Transverse colon (tissue), 4 donors: ENCODE measurements at regions not wholly inside any gene's neighbourhood (a gene's known extent, or its start where the extent isn't known, plus 50 kb on each side); places are given as distances from the start of the nearest gene placed in this dataset.

ENCODE experiments used
- DNase-seq: peaks from one replicate; pipeline ENCODE4 v3.0.0-alpha.2; 2019
- H3K27ac ChIP-seq, 4 donors: fragments of 200-600 bp; sonication (generic); 2 replicates each; pipeline ENCODE4 v1.5.1; 2016 to 2018; ENCODE audit warnings: inconsistent platforms in 4 of 4
- H3K27me3 ChIP-seq: fragments of 200-600 bp; sonication (generic); 2 replicates; pipeline ENCODE4 v1.5.1; 2017; ENCODE audit warnings: inconsistent platforms
- H3K36me3 ChIP-seq, 4 donors: fragments of 200-600 bp; sonication (generic); 2 replicates each; pipeline ENCODE4 v1.5.1; 2017 to 2019; ENCODE audit warnings: inconsistent platforms in 4 of 4
- H3K4me1 ChIP-seq, 4 donors: fragments of 200-600 bp; sonication (generic); 2 replicates each; pipeline ENCODE4 v1.5.1; 2017 to 2020; ENCODE audit warnings: inconsistent platforms in 4 of 4
- H3K4me3 ChIP-seq, 4 donors: fragments of 200-600 bp; sonication (generic); 1 replicate in 1 of 4; 2 replicates in 3 of 4; pipeline versions ENCODE4 v1.5.1 to v1.6.1; 2017 to 2019; ENCODE audit warnings: inconsistent platforms in 4 of 4
- H3K9me3 ChIP-seq, 2 donors: fragments of 200-600 bp; sonication (generic); 2 replicates each; pipeline ENCODE4 v1.5.1; 2017 to 2019; ENCODE audit warnings: inconsistent platforms in 2 of 2
- CTCF ChIP-seq, 5 experiments: fragments of 200-600 bp in 3 of 5; fragments of 450-650 bp in 2 of 5; sonication (generic) in 3 of 5; IDR thresholded peaks; 1 replicate in 2 of 5; 2 replicates in 3 of 5; pipeline ENCODE4 v1.5.1; 2016 to 2017; ENCODE audit warnings: antibody characterized with exemption in 5 of 5, inconsistent platforms in 3 of 5, mild to moderate bottlenecking in 2 of 5, moderate library complexity in 1 of 5
- EP300 ChIP-seq: sonication (generic); formaldehyde crosslinking; IDR thresholded peaks from one replicate; pipeline ENCODE4 v1.6.1; 2017; ENCODE audit warnings: antibody characterized with exemption, low read depth
- POLR2A ChIP-seq: fragments of 450-650 bp; IDR thresholded peaks from one replicate; pipeline ENCODE4 v1.6.1; 2016; ENCODE audit warnings: antibody characterized with exemption, mild to moderate bottlenecking, moderate library complexity
- POLR2AphosphoS5 ChIP-seq, 3 donors: sonication (generic); formaldehyde crosslinking; IDR thresholded peaks; one replicate each; pipeline ENCODE4 v1.6.1; 2016; ENCODE audit warnings: antibody characterized with exemption in 3 of 3
- WGBS, 2 donors: methylation state at CpG; one replicate each; pipeline ENCODE4 v1.1.5; 2018; ENCODE audit warnings: low coverage in 1 of 2; 5-methylcytosine and 5-hydroxymethylcytosine counted together
- in situ Hi-C, 4 donors: fragments of 200-750 bp; cut with MboI; loops; one replicate each; pipeline versions ENCODE4 v1.15.0 to v1.15.1; 2017; ENCODE audit warnings: low sequenced_read_pairs in 3 of 4, low pct_ligation_motif_present in 1 of 4, low pct_unique_long_range_greater_than_20kb in 1 of 4
- intact Hi-C: fragments of 100-400 bp; cut with DNase I; formaldehyde crosslinking; loops from one replicate; pipeline ENCODE4 v1.15.1; 2023; ENCODE audit warnings: low total_unique reads

- TF ChIP-seq EP300 = no peak
- no peak for TF ChIP-seq POLR2AphosphoS5 (IDR thresholded peaks at IDR 0.05)
- no peak for TF ChIP-seq CTCF (IDR thresholded peaks at IDR 0.05)
- TF ChIP-seq POLR2A = no peak
Observed at GRCh38 chr15:95799286-95800200, 531.0 kb upstream of the NR2F2 start.

GRCh38 chr15:95804484-95804883, 526.0 kb upstream of the NR2F2 start:
- DNase-seq = no peak
- no peaks in the 10 kb centered on the region for H3K36me3 ChIP-seq
- intact Hi-C loops = no loop called here
- no peak for TF ChIP-seq POLR2AphosphoS5 (IDR thresholded peaks at IDR 0.05)
- no peak for TF ChIP-seq EP300
- TF ChIP-seq POLR2A = no peak
- no peak for TF ChIP-seq CTCF (IDR thresholded peaks at IDR 0.05)
- in situ Hi-C loops = no loop called here
- no peak overlapping the region for H3K4me3 ChIP-seq
- no peaks in the 10 kb centered on the region for H3K27me3 ChIP-seq
- peaks cover 0 to 5% of the 10 kb centered on the region in 2 donors for H3K9me3 ChIP-seq
- H3K27ac ChIP-seq = no peak overlapping the region
- no peaks in the 10 kb centered on the region for H3K4me1 ChIP-seq

More at GRCh38 chr15:95799286-95800200, 531.0 kb upstream of the NR2F2 start:
- Histone ChIP-seq H3K9me3 (no peaks in the 10 kb centered on the region), H3K27ac (no peak overlapping the region), H3K36me3 (no peaks in the 10 kb centered on the region), H3K27me3 (no peaks in the 10 kb centered on the region), H3K4me3 (no peak overlapping the region), H3K4me1 (no peaks in the 10 kb centered on the region)
- no peak for DNase-seq
- intact Hi-C loops (no loop called here), in situ Hi-C loops (no loop called here)
- WGBS, 2 donors = 88 to 89% methylated on average over 8 to 12 of the region's 12 CpGs

GRCh38 chr15:95812491-95812890, 518.0 kb upstream of the NR2F2 start:
- no peak for DNase-seq
- 58 to 63% methylated on average over 2 of the region's 2 CpGs for WGBS, 2 donors
- H3K4me3 ChIP-seq = no peak overlapping the region
- no peaks in the 10 kb centered on the region for H3K27me3 ChIP-seq
- H3K4me1 ChIP-seq = no peaks in the 10 kb centered on the region
- in situ Hi-C loops = no loop called here
- H3K9me3 ChIP-seq = no peaks in the 10 kb centered on the region
- no peak overlapping the region for H3K27ac ChIP-seq
- TF ChIP-seq POLR2A (no peak), CTCF (IDR thresholded peaks at IDR 0.05) (no peak)
- H3K36me3 ChIP-seq = no peaks in the 10 kb centered on the region
- intact Hi-C loops = no loop called here

GRCh38 chr15:95814908-95815307, 515.6 kb upstream of the NR2F2 start:
- Histone ChIP-seq H3K9me3 (no peaks in the 10 kb centered on the region), H3K4me3 (no peak overlapping the region), H3K36me3 (no peaks in the 10 kb centered on the region), H3K27me3 (no peaks in the 10 kb centered on the region), H3K4me1 (no peaks in the 10 kb centered on the region), H3K27ac (no peak overlapping the region)
- WGBS, 2 donors = 80 to 88% methylated on average over 1 to 3 of the region's 3 CpGs
- no peak for TF ChIP-seq POLR2AphosphoS5 (IDR thresholded peaks at IDR 0.05)
- TF ChIP-seq CTCF (IDR thresholded peaks at IDR 0.05) = no peak
- no peak for TF ChIP-seq EP300
- TF ChIP-seq POLR2A = no peak
- no peak for DNase-seq
- in situ Hi-C loops = no loop called here
- intact Hi-C loops = no loop called here
